Left lung (tissue), 4 donors: ENCODE measurements at regions not wholly inside any gene's neighbourhood (a gene's known extent, or its start where the extent isn't known, plus 50 kb on each side); places are given as distances from the start of the nearest gene placed in this dataset.
A peak's percentile ranks its signal among the peaks of the same experiment; 100 is the strongest.

Experiments
- ATAC-seq: fragments of 200-7000 bp; cut with Tn5 transposase; one replicate; pipeline ENCODE4 v1.9.1; 2020; ENCODE audit warnings: moderate library complexity
- DNase-seq, 4 donors: peaks; one replicate each; pipeline ENCODE4 v3.0.0-alpha.2; 2013 to 2020
- H3K27ac ChIP-seq, 2 donors: fragments of 200-600 bp; sonication (generic) in 1 of 2; one replicate each; pipeline versions ENCODE4 v1.5.0 to v1.8.0; 2020 to 2021
- H3K27me3 ChIP-seq, 2 donors: fragments of 200-600 bp; sonication (generic) in 1 of 2; one replicate each; pipeline versions ENCODE4 v1.5.0 to v1.8.0; 2020 to 2021
- H3K36me3 ChIP-seq, 2 donors: fragments of 200-600 bp; sonication (generic) in 1 of 2; one replicate each; pipeline versions ENCODE4 v1.5.0 to v1.8.0; 2020 to 2021
- H3K4me1 ChIP-seq, 2 donors: fragments of 200-600 bp; one replicate each; pipeline ENCODE4 v1.8.0; 2021
- H3K4me3 ChIP-seq, 2 donors: fragments of 200-600 bp; sonication (generic) in 1 of 2; one replicate each; pipeline versions ENCODE4 v1.5.0 to v1.8.0; 2020 to 2021; ENCODE audit warnings: mild to moderate bottlenecking in 1 of 2
- H3K9me3 ChIP-seq, 2 donors: fragments of 200-600 bp; sonication (generic) in 1 of 2; one replicate each; pipeline versions ENCODE4 v1.5.0 to v1.8.0; 2020 to 2021
- CTCF ChIP-seq, 2 donors: fragments of 200-600 bp; sonication (generic) in 1 of 2; IDR thresholded peaks; one replicate each; pipeline versions ENCODE4 v1.5.0 to v1.8.0; 2021; ENCODE audit warnings: antibody characterized with exemption in 2 of 2
- intact Hi-C, 2 donors: fragments of 100-400 bp; cut with DNase I; formaldehyde crosslinking; loops; one replicate each; pipeline versions ENCODE4 v1.11.2 to v1.14.2; 2022
- donor health status: DM: no; HTN: yes; CAD: no.
- donor health status: DM: no; HTN: no; CAD: no.

GRCh38 chr14:55814064-55814463 lies 234.1 kb downstream of the KTN1 start:
- H3K36me3 ChIP-seq = no peaks in the 10 kb centered on the region
- peaks cover 0 to 8% of the 10 kb centered on the region in 2 donors for H3K4me1 ChIP-seq
- no peaks in the 10 kb centered on the region for H3K9me3 ChIP-seq
- TF ChIP-seq CTCF (IDR thresholded peaks at IDR 0.05) = no peak
- no peak overlapping the region for H3K4me3 ChIP-seq
- H3K27me3 ChIP-seq = no peaks in the 10 kb centered on the region
- H3K27ac ChIP-seq = no peak overlapping the region
- DNase-seq (no peak), ATAC-seq (no peak)
- intact Hi-C loops = no loop called here

DNA sequence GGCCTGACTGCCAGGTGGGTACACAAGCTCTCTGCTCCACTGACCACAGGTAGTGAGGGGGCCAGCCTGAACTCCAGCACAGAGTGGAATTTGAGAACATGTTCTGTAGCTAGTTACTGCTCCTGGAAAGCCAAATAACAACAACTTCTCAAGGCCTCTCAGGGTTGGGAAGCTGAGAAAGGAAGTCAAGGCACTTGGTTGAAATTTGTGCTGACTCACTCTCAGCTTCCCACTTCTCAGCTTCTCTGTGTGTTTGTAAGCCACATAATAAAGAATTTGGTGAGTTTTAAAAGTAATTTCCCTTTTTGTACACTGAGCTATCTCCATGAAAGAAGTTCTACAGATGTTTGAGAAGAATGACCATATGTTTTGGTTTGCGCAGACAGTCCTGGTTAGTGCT lies 234.9 kb downstream of the KTN1 start:
- H3K4me3 ChIP-seq = no peak overlapping the region
- ATAC-seq (peak; percentile 87), DNase-seq (no peak)
- no peaks in the 10 kb centered on the region for H3K27me3 ChIP-seq
- no peaks in the 10 kb centered on the region for H3K9me3 ChIP-seq
- peaks cover 0 to 8% of the 10 kb centered on the region in 2 donors for H3K4me1 ChIP-seq
- no peaks in the 10 kb centered on the region for H3K36me3 ChIP-seq
- no peak for TF ChIP-seq CTCF (IDR thresholded peaks at IDR 0.05)
- H3K27ac ChIP-seq = peak overlapping the region in 1 of 2 donors; percentile 61
- intact Hi-C loops = no loop called here

- no peak overlapping the region for H3K4me3 ChIP-seq
- ATAC-seq (no peak), DNase-seq (no peak)
- intact Hi-C loops = no loop called here
- H3K27ac ChIP-seq = no peak overlapping the region
- H3K4me1 ChIP-seq = peaks cover 0 to 8% of the 10 kb centered on the region in 2 donors
- TF ChIP-seq CTCF (IDR thresholded peaks at IDR 0.05) = no peak
- no peaks in the 10 kb centered on the region for H3K36me3 ChIP-seq
- H3K27me3 ChIP-seq = no peaks in the 10 kb centered on the region
- H3K9me3 ChIP-seq = no peaks in the 10 kb centered on the region
Observed at GRCh38 chr14:55816225-55816624, 236.2 kb downstream of the KTN1 start.

DNA sequence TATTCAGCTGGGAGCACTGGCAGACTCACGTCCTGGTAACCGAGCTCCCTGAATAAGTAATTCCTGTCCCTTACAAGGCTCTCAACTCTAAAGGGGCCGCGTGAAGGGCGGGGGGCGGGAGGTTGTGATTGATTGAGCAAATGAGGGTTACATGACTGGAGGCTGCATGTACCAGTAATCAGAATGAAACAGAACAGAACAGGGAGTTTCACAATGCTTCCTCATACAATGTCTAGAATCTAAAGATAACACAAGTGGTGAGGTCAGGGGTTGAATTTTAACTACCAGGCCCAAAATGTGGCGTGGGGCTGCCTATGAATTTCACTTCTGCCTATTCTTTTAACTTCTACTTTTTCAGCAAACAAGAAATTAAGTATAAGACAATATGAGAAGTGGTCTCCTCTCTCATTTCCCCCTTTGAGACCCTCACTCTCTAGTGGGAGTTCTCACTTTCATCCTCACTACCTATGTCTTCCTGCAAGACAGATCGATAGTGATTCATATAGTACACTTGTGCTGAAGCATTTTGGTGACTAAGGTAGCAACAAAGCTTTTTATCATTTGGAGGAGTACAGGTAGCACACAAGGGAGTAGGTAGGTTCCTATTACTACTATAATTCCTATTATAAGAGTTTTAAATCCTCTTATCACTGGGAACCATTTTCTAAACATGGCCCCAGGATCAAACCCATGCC lies 239.8 kb downstream of the KTN1 start:
- no peak for TF ChIP-seq CTCF (IDR thresholded peaks at IDR 0.05)
- H3K9me3 ChIP-seq = peaks cover 0 to 3% of the 10 kb centered on the region in 2 donors
- H3K4me1 ChIP-seq = peaks cover 0 to under 1% of the 10 kb centered on the region in 2 donors
- no peaks in the 10 kb centered on the region for H3K36me3 ChIP-seq
- intact Hi-C loops = no loop called here
- H3K27me3 ChIP-seq = no peaks in the 10 kb centered on the region
- H3K27ac ChIP-seq = no peak overlapping the region
- H3K4me3 ChIP-seq = no peak overlapping the region
- ATAC-seq (peak; percentile 19), DNase-seq (no peak)

DNA sequence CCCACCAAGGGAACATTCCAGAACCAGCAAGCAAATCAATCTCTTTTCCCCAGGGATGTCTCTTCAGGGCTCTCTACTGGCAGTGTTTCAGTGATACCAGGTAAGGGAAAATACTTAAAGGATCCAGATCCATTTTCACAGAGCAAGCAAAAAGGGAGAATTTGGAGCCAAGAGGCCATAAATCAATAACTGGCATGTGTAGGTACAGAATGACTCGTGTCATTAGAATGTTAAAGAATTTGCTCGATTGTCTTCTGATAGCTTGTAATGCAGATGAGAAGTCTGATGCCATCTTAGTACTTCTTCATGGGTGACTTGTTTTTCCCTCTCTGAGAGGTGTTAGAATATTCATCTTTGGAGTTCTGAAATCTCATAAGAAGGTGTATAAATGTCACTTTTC lies 242.9 kb downstream of the KTN1 start:
- Histone ChIP-seq H3K27me3 (no peaks in the 10 kb centered on the region), H3K4me1 (no peaks in the 10 kb centered on the region), H3K27ac (no peak overlapping the region), H3K36me3 (no peaks in the 10 kb centered on the region), H3K9me3 (peaks cover 0 to 3% of the 10 kb centered on the region in 2 donors), H3K4me3 (no peak overlapping the region)
- TF ChIP-seq CTCF (IDR thresholded peaks at IDR 0.05) = no peak
- no peak for DNase-seq
- intact Hi-C loops = no loop called here
- ATAC-seq = no peak
